Endometrial microvascular endothelial cells (primary cell): ENCODE measurements at regions not wholly inside any gene's neighbourhood (a gene's known extent, or its start where the extent isn't known, plus 50 kb on each side); places are given as distances from the start of the nearest gene placed in this dataset.

Experiments used
- in situ Hi-C: cut with HindIII; loops from 2 replicates; pipeline ENCODE4 v1.10.0; 2017; ENCODE audit warnings: low sequenced_read_pairs, low pct_unique_long_range_greater_than_20kb; ENCODE audit errors: inconsistent ontology term

- in situ Hi-C loops = no loop called here
These were observed 427.9 kb upstream of the DCN start for GRCh38 chr12:91610561-91610960.

DNA sequence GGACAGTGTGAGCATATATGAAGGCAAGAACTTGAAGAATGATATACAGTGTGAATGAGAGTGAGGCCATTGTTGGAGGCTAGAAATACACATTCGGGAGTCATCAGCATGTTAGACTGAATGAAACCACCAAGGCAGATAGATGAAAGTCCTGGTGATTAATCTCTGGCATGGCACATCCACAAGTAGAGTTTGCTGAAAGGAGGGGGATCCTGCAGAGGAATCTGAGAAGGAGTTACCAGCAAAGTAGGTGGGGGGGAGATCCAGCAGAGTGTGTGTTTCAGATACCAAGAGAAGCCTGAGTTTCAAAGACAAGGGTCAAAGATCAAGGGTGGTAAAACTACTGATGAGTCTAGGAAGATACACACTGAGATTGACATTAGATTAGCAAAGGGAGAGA, 426.7 kb upstream of the DCN start:
- in situ Hi-C loops = no loop called here

DNA sequence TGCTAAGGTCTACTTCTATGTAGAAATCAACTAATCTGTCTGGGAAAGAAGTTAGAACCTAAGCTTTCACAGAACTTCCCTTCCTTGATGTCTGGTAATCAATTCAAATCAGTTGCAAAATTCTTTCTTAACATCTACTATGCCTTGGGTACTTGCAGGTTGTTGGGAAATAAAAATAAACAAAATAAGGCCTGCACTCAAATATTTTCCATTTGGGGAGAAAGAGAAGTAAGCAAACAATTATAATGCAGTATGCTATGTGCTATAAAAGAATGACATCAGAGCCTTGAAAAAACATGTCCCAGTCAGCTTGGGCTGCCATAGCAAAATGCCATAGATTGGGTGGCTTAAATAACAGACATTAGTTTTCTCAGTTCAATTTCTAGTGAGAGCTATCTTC, 425.9 kb upstream of the DCN start:
- in situ Hi-C loops = no loop called here

DNA sequence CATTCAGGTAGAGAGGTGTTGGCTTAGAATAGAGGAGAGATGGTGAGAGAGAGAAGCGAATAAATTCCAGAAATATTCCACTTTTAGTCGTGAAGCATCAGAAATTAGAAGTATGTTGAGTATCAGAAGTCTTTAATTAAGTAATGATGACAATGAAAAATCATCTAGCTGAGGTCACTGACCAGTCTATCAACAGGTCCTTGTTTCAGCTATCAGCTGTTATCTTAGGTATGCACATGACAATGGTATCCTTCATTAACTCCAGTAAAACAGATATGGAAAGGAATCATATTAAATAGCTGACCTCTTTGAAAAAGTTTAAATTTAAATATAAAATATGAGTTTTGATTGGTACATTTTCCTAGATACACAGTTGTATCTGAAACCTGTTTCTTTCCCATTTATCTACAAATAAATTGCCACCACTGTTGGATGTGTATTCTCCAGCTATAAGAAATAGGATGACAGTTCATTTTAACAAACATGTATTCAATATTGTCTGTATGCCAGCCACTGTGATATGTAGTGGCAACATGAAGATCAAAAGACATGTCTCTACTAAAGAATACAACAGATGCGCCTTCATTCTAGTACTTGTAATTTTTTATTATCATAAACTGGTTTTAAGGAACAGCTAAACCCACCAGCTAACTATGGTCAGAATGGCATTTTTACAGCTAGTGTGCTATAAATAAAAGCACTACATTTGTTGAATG, 424.2 kb upstream of the DCN start:
- in situ Hi-C loops = no loop called here

DNA sequence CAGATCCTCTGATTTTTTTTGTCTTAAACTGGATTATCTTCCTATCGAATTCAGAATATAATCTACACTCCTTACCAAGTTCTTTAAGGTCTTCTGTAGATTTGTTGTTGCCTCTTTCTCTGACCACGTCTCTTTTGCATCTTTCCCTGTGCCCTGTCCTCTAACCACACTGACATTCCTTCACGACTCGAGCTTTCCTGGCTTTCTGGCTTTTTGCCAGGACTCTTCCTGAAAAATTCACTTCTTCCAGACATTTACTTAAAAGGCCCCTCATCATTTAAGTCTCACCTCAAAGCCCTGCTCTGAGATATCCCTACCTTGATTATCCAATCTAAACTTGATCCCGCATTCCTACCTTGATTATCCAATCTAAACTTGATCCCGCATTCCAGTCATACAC, 422.3 kb upstream of the DCN start:
- in situ Hi-C loops = no loop called here

DNA sequence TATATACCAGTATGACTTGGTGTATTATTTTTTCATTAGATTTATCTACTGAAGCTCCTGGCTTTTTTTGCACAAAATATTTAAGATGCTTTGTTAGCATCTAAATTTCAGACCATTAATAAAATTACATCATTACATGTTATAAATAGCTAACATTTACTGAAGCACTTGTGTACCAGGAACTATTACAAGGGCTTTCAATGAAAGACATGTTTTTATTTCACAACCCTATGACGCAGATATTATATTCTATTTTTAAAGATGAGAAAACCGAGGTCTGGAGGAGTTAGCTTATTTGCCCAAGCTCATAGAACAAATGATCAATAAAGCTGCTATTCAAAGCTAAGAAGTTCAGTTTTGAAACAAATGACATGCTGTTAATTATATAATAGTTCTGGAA, 420.4 kb upstream of the DCN start:
- in situ Hi-C loops = no loop called here

DNA sequence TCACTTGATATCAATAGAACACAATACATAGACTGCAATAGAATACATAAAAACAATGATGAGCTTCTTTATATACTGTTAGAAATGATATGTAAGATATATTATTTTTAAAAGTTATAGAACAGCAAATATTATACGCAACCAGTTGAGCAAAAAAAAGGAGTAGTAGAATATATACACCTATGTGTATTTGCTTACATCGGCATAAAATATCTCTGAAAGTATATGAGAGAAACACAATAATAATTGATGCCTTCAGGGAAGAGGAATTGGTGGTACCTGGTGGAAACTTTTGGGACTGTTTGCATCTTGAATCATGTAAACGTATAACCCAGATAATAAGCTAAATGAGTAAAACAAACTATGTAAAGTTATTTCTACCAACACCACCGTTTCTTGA, 418.4 kb upstream of the DCN start:
- in situ Hi-C loops = no loop called here

GRCh38 chr12:91594715-91595114, 412.1 kb upstream of the DCN start:
- in situ Hi-C loops = no loop called here

GRCh38 chr12:91591639-91591987, 409.0 kb upstream of the DCN start:
- in situ Hi-C loops = no loop called here

DNA sequence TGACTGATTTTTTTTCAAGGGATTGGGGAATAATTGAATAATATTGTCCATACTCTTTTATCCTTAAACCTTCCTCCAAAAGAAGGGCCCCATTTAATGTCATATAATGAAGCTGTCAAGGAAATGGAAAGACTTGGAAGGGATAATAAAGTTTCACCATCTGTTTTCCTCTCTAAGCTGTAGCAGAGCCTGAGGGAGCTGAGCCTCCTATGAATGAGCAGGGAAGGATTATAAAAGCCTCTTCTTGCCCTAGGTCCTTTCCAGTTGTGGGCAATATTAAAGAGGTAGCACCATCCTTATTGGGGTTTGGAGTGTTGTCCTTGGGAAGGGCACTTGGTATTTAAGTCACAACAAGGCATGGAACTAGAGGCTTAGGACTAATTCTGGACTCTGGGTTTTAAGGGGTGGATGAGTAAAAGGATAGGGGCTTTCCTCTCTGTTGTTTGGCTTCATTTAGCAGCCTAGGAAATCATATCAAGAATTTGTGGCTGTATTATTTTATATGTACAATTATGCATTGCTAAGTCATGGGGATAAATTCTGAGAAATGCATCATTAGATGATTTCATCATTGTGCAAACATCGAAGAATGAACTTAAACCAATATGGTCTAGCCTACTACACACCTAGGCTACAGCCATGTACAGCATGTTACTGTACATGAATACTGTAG, 408.5 kb upstream of the DCN start:
- in situ Hi-C loops = no loop called here

- in situ Hi-C loops = no loop called here
These were observed 406.3 kb upstream of the DCN start for GRCh38 chr12:91588874-91589454.

DNA sequence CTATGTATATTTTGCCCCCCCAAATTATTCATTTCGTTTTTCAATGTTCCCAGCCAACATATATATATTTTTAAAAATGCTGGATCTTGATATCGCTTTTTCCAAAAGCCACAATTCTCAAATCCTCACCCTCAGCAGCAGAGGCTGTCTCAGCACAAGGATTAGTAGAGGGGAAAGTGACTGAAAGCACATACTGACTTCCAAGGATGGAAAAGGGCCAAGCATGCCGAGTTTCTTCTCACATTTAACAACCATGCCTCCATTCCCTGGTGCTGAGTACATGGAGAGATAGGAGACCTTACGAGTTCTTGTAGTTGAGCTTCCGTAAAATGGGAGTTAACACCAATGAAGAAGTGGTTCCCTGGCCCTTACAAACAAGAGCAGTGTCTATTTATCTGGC, 403.4 kb upstream of the DCN start:
- in situ Hi-C loops = no loop called here

GRCh38 chr12:91582811-91583210, 400.2 kb upstream of the DCN start:
- in situ Hi-C loops = no loop called here

- in situ Hi-C loops = no loop called here
These were observed 397.1 kb upstream of the DCN start for GRCh38 chr12:91579516-91580263.

DNA sequence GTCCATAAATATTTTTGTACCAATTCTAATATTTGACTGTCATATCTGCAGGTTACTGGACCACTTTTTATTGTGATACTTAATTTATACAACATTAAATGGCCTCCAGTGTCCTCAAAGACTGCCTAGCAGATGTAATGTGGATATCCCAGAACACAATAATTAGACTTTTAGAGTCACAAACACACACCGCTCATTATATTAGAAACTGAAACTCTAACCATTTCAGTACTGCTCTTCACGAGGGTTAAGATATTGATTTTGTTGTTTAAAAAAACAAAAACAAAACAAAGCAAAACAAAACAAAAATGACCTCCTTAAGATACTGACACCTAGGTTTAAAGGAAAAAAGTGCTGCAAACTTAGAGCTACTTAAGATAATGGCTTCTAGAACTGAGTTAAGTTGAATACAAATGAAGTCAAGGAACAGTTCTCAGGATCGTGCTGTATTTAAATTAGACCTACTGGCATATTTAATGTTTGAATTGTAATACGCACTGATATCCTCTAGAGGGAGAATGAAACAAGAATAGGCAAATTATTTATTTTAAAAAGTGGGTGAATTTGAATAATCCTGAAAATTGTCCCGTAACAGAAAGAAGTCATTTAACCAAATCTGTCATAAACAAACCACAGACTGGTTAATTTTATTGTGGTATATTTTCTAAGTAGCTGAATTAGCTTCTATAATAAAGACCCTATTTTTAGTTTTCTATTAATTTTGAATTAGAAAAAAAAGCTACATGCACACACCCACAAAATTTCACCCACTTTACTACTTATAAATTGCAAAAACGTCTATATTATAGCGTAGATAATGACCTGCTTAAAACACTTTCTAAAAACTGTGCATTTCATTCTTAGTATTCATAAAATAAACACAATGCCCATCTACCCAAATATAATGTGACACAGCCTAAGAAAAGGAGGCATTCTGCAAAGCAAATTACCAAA, 395.2 kb upstream of the DCN start:
- in situ Hi-C loops = no loop called here

GRCh38 chr12:91576432-91576831, 393.8 kb upstream of the DCN start:
- in situ Hi-C loops = no loop called here

DNA sequence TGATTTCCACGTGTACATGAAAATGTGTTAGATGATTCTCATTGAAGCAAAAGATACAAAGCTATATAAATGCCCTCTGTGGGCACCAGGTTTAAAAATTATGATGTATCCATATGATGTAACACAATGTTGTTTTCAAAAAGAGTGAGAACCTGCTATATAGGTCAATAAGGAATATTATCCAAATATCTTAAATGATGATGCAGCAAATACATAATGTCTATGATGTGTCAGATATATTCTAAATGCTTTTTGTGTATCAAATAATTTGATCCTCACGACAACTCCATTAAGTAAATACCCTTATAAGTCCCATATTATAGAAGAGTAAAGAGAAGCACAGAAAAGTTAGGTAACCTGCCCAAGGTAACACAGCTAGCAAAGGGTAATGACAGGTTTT, 393.0 kb upstream of the DCN start:
- in situ Hi-C loops = no loop called here

DNA sequence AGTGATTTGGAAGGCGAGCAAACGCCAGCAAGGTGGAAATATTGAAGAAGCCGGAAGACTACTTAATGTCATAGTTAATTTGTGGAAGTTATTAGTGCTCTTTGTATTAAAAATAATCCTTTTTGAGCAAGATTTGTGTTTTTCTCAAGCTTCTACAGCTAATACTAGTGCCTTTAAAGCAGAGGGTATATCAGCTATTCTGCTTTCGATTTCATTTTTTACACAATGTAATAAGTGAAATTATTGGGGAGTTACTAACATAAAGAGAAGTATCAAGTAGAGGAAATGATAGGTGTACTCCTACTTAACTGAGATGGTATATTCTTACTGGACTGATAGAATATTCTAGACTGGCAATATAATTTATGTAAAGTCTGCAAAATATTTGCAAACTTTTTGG, 392.4 kb upstream of the DCN start:
- in situ Hi-C loops = no loop called here

DNA sequence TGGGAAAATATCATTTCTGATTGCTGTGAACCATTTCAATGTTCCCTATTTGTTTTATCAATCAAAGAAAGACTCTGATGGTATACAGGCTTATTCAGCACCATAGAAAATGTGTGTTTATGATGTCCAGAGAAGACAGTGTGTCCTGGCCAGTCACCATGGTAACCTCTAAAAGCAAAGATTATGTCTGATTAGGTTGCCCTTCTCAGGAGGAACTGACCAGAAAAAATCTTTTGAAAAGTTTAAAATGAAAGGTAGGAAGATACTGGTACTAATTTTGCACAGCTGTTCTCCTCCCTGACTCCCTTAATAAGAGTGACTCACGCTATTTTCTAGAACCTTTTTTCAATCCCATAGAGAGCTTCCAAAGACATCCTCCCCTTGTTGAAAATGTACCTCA, 391.8 kb upstream of the DCN start:
- in situ Hi-C loops = no loop called here
